Hepatocyte (in vitro differentiated cells): ENCODE measurements at regions not wholly inside any gene's neighbourhood (a gene's known extent, or its start where the extent isn't known, plus 50 kb on each side); places are given as distances from the start of the nearest gene placed in this dataset.

Source experiments
- DNase-seq: peaks from one replicate; pipeline ENCODE4 v3.0.0-alpha.2; 2016; ENCODE audit warnings: low spot score
- H2AFZ ChIP-seq: fragments of 200-600 bp; sonication (generic); 2 replicates; pipeline ENCODE4 v1.6.0; 2016; ENCODE audit warnings: antibody characterized with exemption, mild to moderate bottlenecking
- H3K27ac ChIP-seq: fragments of 200-600 bp; sonication (generic); 2 replicates; pipeline ENCODE4 v1.5.1; 2016; ENCODE audit warnings: mild to moderate bottlenecking
- H3K27me3 ChIP-seq: fragments of 200-600 bp; sonication (generic); 2 replicates; pipeline ENCODE4 v1.6.1; 2016
- H3K36me3 ChIP-seq: fragments of 200-600 bp; sonication (generic); replicated peaks from 2 replicates; pipeline ENCODE4 v1.5.1; 2016; ENCODE audit warnings: low read depth; ENCODE audit not compliant: insufficient read depth
- H3K4me1 ChIP-seq: fragments of 200-600 bp; sonication (generic); 2 replicates; pipeline ENCODE4 v1.5.1; 2016; ENCODE audit warnings: mild to moderate bottlenecking, moderate library complexity; ENCODE audit not compliant: insufficient read depth
- H3K4me2 ChIP-seq: fragments of 200-600 bp; sonication (generic); 2 replicates; pipeline ENCODE4 v1.6.0; 2016
- H3K4me3 ChIP-seq: fragments of 200-600 bp; sonication (generic); 2 replicates; pipeline ENCODE4 v1.5.1; 2016; ENCODE audit warnings: mild to moderate bottlenecking
- H3K79me2 ChIP-seq: fragments of 200-600 bp; sonication (generic); 2 replicates; pipeline ENCODE4 v1.6.0; 2017; ENCODE audit warnings: mild to moderate bottlenecking
- H3K9me2 ChIP-seq: fragments of 200-600 bp; sonication (generic); replicated peaks from 2 replicates; pipeline ENCODE4 v1.6.0; 2017; ENCODE audit warnings: mild to moderate bottlenecking; ENCODE audit not compliant: insufficient read depth
- H3K9me3 ChIP-seq: fragments of 200-600 bp; sonication (generic); 2 replicates; pipeline ENCODE4 v1.5.1; 2016; ENCODE audit warnings: low read depth, mild to moderate bottlenecking
- H4K20me1 ChIP-seq: fragments of 200-600 bp; sonication (generic); 2 replicates; pipeline ENCODE4 v1.6.0; 2016; ENCODE audit warnings: mild to moderate bottlenecking; ENCODE audit not compliant: insufficient read depth, poor library complexity, severe bottlenecking
- EZH2 ChIP-seq: fragments of 200-600 bp; sonication (generic); IDR thresholded peaks from 2 replicates; pipeline ENCODE4 v1.6.1; 2016; ENCODE audit warnings: antibody characterized with exemption, mild to moderate bottlenecking, borderline replicate concordance
- EZH2phosphoT487 ChIP-seq: fragments of 200-600 bp; sonication (generic); IDR thresholded peaks from one replicate; pipeline ENCODE4 v1.6.1; 2018; ENCODE audit warnings: antibody characterized with exemption, mild to moderate bottlenecking, low read depth, moderate library complexity; ENCODE audit not compliant: unreplicated experiment, severe bottlenecking
- WGBS: methylation state at CpG from one replicate; pipeline ENCODE4 v1.1.6; 2016; ENCODE audit warnings: low lambda C conversion rate; ENCODE audit errors: missing lambda C conversion rate; 5-methylcytosine and 5-hydroxymethylcytosine counted together
- TF ChIP-seq, protein P1 (sequence below): fragments of 200-600 bp; sonication (generic); IDR thresholded peaks from 2 replicates; pipeline ENCODE4 v1.5.1; 2016; ENCODE audit warnings: antibody characterized with exemption, mild to moderate bottlenecking; ENCODE audit not compliant: poor library complexity

DNA sequence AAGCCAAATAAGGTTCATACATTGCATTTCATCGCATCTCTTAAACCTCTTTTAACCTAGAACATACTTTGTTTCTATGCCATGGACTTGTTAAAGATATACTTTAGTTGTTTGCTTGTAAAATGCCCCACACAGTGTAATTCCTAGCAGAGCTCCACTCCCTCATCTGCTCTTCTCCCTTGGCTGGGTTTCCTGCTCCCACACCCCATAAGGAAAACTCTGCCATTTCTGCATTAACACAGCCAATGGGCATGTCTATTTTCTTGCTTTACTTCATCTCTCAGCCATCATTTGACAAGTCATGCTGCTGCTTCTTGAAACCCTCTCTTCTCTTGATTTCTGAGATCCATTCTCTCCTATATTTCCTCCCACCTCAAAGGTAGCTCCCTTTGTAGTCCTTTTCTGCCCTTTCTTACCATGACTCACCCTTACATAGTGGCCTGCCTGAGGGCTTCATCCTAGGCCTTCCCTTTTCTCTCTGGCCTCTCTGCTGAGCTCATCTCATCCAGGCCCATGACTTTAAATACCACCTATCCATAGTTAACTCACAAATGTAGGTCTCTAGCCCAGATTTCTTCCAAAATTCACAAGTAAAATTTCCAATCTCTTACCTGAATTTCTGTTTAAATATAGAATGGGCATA, 471.4 kb downstream of the ADRA2A start:
- H3K4me1 ChIP-seq, result no peaks in the 10 kb centered on the region
- no peak overlapping the region for H3K27ac ChIP-seq
- no peaks in the 10 kb centered on the region for H3K36me3 ChIP-seq
- no peak for DNase-seq
- H3K4me2 ChIP-seq, result no peak overlapping the region
- H3K9me3 ChIP-seq, result no peaks in the 10 kb centered on the region
- no peaks in the 10 kb centered on the region for H3K9me2 ChIP-seq
- H4K20me1 ChIP-seq, result no peaks in the 10 kb centered on the region
- no peaks in the 10 kb centered on the region for H3K27me3 ChIP-seq
- no peak overlapping the region for H3K4me3 ChIP-seq
- TF ChIP-seq EZH2 (no peak), EZH2phosphoT487 (no peak)
- TF ChIP-seq, protein P1, sequence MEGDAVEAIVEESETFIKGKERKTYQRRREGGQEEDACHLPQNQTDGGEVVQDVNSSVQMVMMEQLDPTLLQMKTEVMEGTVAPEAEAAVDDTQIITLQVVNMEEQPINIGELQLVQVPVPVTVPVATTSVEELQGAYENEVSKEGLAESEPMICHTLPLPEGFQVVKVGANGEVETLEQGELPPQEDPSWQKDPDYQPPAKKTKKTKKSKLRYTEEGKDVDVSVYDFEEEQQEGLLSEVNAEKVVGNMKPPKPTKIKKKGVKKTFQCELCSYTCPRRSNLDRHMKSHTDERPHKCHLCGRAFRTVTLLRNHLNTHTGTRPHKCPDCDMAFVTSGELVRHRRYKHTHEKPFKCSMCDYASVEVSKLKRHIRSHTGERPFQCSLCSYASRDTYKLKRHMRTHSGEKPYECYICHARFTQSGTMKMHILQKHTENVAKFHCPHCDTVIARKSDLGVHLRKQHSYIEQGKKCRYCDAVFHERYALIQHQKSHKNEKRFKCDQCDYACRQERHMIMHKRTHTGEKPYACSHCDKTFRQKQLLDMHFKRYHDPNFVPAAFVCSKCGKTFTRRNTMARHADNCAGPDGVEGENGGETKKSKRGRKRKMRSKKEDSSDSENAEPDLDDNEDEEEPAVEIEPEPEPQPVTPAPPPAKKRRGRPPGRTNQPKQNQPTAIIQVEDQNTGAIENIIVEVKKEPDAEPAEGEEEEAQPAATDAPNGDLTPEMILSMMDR, result no peak
- H3K79me2 ChIP-seq, result no peaks in the 10 kb centered on the region
- 78% methylated on average over 1 of the region's 1 CpG for WGBS
- H2AFZ ChIP-seq, result no peak overlapping the region

DNA sequence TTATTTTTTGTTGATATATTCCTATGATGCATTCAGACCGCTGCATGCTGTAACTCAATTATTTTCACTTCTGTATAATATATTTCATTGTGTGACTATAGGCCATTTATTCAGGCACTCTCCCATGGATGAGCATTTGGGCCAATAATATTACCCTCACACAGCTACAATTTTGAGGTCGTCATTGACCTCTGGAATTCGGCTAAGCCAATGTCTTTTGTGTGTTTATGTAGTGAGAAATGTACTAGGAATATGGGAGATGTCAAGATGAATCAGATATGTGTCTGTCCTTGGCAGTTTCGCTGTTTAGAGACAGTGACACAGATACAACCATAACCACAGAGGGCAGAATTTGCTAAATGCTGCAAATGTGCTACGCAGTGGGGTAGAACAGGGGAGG, 474.2 kb downstream of the ADRA2A start:
- Histone ChIP-seq H4K20me1 (no peaks in the 10 kb centered on the region), H2AFZ (no peak overlapping the region), H3K27me3 (no peaks in the 10 kb centered on the region), H3K27ac (no peak overlapping the region), H3K9me3 (no peaks in the 10 kb centered on the region), H3K9me2 (no peaks in the 10 kb centered on the region), H3K79me2 (no peaks in the 10 kb centered on the region), H3K4me3 (no peak overlapping the region), H3K36me3 (no peaks in the 10 kb centered on the region), H3K4me2 (no peak overlapping the region), H3K4me1 (no peaks in the 10 kb centered on the region)
- TF ChIP-seq EZH2phosphoT487 (no peak), EZH2 (no peak)
- TF ChIP-seq, protein P1, result no peak
- DNase-seq, result no peak
- WGBS, result 93% methylated on average over 5 of the region's 5 CpGs

DNA sequence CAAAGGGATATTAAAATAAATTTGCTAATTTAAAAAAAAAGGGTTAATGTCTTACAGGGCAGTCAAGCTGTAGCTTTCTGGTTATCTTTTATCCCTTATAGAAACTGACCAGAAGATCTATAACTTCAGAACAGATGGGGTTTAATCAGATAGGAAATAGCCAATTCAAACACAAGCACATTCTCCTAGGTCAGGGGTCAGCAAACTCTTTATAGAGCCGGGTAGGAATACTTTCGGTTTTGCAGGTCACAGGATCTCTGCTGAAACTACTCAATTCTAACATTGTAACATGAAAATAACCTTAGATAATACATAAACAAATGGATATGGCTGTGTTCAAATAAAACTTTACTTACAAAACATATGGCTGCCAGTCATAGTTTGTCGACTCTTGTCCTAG, 479.8 kb downstream of the ADRA2A start:
- 46% methylated on average over 3 of the region's 3 CpGs for WGBS
- no peaks in the 10 kb centered on the region for H3K9me3 ChIP-seq
- H3K4me2 ChIP-seq, result peak overlapping the region; percentile 5
- no peaks in the 10 kb centered on the region for H3K79me2 ChIP-seq
- no peak for DNase-seq
- H2AFZ ChIP-seq, result no peak overlapping the region
- H3K9me2 ChIP-seq, result no peaks in the 10 kb centered on the region
- H3K27ac ChIP-seq, result no peak overlapping the region
- H3K27me3 ChIP-seq, result no peaks in the 10 kb centered on the region
- no peak overlapping the region for H3K4me3 ChIP-seq
- no peaks in the 10 kb centered on the region for H3K36me3 ChIP-seq
- TF ChIP-seq EZH2phosphoT487 (no peak), EZH2 (no peak)
- TF ChIP-seq, protein P1, result no peak
- no peaks in the 10 kb centered on the region for H3K4me1 ChIP-seq
- no peaks in the 10 kb centered on the region for H4K20me1 ChIP-seq

DNA sequence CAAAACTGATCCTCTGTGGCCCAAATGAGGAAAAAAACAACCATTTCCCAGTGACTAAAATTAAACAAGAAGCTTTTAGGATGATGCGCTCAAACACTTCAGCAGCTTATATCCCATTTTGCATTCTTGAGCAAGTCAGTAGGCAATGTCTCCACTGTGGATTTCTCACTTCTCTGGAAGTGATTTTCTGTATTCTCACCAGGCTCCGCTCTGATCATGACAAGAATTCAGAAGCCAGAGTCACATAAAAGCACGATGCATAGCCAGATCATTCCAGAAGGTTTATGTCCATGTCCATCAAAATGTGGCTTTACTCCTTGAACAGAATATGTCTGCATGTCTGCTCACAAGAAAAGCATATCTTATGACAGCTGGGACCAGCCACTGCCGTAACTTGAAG, 481.4 kb downstream of the ADRA2A start:
- H2AFZ ChIP-seq, result no peak overlapping the region
- TF ChIP-seq EZH2 (no peak), EZH2phosphoT487 (no peak)
- TF ChIP-seq, protein P1, result no peak
- no peak overlapping the region for H3K27ac ChIP-seq
- H3K4me2 ChIP-seq, result no peak overlapping the region
- no peaks in the 10 kb centered on the region for H3K36me3 ChIP-seq
- H3K9me3 ChIP-seq, result no peaks in the 10 kb centered on the region
- WGBS, result 91% methylated on average over 4 of the region's 4 CpGs
- H3K27me3 ChIP-seq, result no peaks in the 10 kb centered on the region
- H3K79me2 ChIP-seq, result no peaks in the 10 kb centered on the region
- no peaks in the 10 kb centered on the region for H3K4me1 ChIP-seq
- no peak overlapping the region for H3K4me3 ChIP-seq
- no peaks in the 10 kb centered on the region for H3K9me2 ChIP-seq
- no peak for DNase-seq
- no peaks in the 10 kb centered on the region for H4K20me1 ChIP-seq
